PC-3 (cell line): ENCODE measurements at regions not wholly inside any gene's neighbourhood (a gene's known extent, or its start where the extent isn't known, plus 50 kb on each side); places are given as distances from the start of the nearest gene placed in this dataset.

ENCODE experiments used
- ATAC-seq: fragments of 200-7000 bp; cut with Tn5 transposase; 2 replicates; pipeline ENCODE4 v1.9.1; 2020; ENCODE audit warnings: mild to moderate bottlenecking, moderate library complexity
- BruUV-seq: library from RNA; stranded (reverse); fragments of 400-500 nt; replicated peaks from 2 replicates; lab custom pipeline; 2021; lab: Mats Ljungman, UMichigan
- CTCF ChIA-PET: fragments of 300-600 bp; sonication (Branson Sonifier 250); formaldehyde crosslinking; loops from one replicate; lab custom pipeline; 2022; ENCODE audit warnings: antibody characterized with exemption; lab: Charles Lee
- POLR2A ChIA-PET: fragments of 300-600 bp; sonication (Branson Sonifier 250); formaldehyde crosslinking; loops from one replicate; lab custom pipeline; 2022; ENCODE audit warnings: antibody characterized with exemption; ENCODE audit not compliant: unreplicated experiment; lab: Charles Lee
- DNase-seq: peaks from one replicate; pipeline ENCODE4 v3.0.0-alpha.2; 2015
- H2AFZ ChIP-seq: fragments of 300-600 bp; sonication (generic); 2 replicates; pipeline ENCODE4 v1.6.0; 2016; ENCODE audit warnings: antibody characterized with exemption, low read length
- H3F3A ChIP-seq: fragments of 300-600 bp; sonication (generic); one replicate; pipeline ENCODE4 v1.6.0; 2017; ENCODE audit warnings: antibody characterized with exemption, low read length, control low read depth, mild to moderate bottlenecking; ENCODE audit not compliant: unreplicated experiment
- H3K27ac ChIP-seq: fragments of 300-600 bp; sonication (generic); 2 replicates; pipeline ENCODE4 v1.5.1; 2016; ENCODE audit warnings: mild to moderate bottlenecking, low read length
- H3K27me3 ChIP-seq: fragments of 300-600 bp; sonication (generic); 2 replicates; pipeline ENCODE4 v1.6.1; 2016; ENCODE audit warnings: low read length, mixed read lengths
- H3K36me3 ChIP-seq: fragments of 300-600 bp; sonication (generic); 2 replicates; pipeline ENCODE4 v1.6.1; 2016; ENCODE audit warnings: low read depth, mixed run types, low read length, mixed read lengths
- H3K4me1 ChIP-seq: fragments of 300-600 bp; sonication (generic); 2 replicates; pipeline ENCODE4 v1.5.1; 2016; ENCODE audit warnings: low read length; ENCODE audit not compliant: insufficient read depth
- H3K4me2 ChIP-seq: fragments of 300-600 bp; sonication (generic); 2 replicates; pipeline ENCODE4 v1.6.0; 2016; ENCODE audit warnings: low read length
- H3K4me3 ChIP-seq: fragments of 300-600 bp; sonication (generic); 2 replicates; pipeline ENCODE4 v1.5.1; 2016; ENCODE audit warnings: mild to moderate bottlenecking, low read length, mixed read lengths
- H3K79me2 ChIP-seq: fragments of 300-600 bp; sonication (generic); 2 replicates; pipeline ENCODE4 v1.6.1; 2017; ENCODE audit warnings: low read length, mixed read lengths
- H3K9ac ChIP-seq: fragments of 300-600 bp; sonication (generic); 2 replicates; pipeline ENCODE4 v1.6.0; 2016; ENCODE audit warnings: mild to moderate bottlenecking, low read length
- H3K9me2 ChIP-seq: fragments of 300-600 bp; sonication (generic); replicated peaks from 2 replicates; pipeline ENCODE4 v1.6.1; 2016; ENCODE audit warnings: mixed run types, low read length, mixed read lengths
- H3K9me3 ChIP-seq: fragments of 300-600 bp; sonication (generic); 2 replicates; pipeline ENCODE4 v1.6.1; 2016; ENCODE audit warnings: low read length, mixed read lengths
- H4K20me1 ChIP-seq: fragments of 300-600 bp; sonication (generic); 2 replicates; pipeline ENCODE4 v1.6.1; 2016; ENCODE audit warnings: low read length, mixed read lengths
- EZH2 ChIP-seq: fragments of 300-600 bp; sonication (generic); IDR thresholded peaks from one replicate; pipeline ENCODE4 v1.6.1; 2017; ENCODE audit warnings: antibody characterized with exemption, mild to moderate bottlenecking, low read length; ENCODE audit not compliant: unreplicated experiment
- EZH2phosphoT487 ChIP-seq: fragments of 300-600 bp; sonication (generic); IDR thresholded peaks from 2 replicates; pipeline ENCODE4 v1.6.1; 2018; ENCODE audit warnings: mild to moderate bottlenecking, antibody characterized with exemption, low read length, borderline replicate concordance
- intact Hi-C: fragments of 100-400 bp; cut with micrococcal nuclease; formaldehyde crosslinking; loops from 2 replicates; pipeline ENCODE4 v1.9.0; 2023
- TF ChIP-seq, protein P1 (sequence below): fragments of 300-600 bp; sonication (generic); conservative IDR thresholded peaks from 2 replicates; pipeline ENCODE4 v1.5.1; 2017; ENCODE audit warnings: antibody characterized with exemption, low read depth, mild to moderate bottlenecking, low read length

DNA sequence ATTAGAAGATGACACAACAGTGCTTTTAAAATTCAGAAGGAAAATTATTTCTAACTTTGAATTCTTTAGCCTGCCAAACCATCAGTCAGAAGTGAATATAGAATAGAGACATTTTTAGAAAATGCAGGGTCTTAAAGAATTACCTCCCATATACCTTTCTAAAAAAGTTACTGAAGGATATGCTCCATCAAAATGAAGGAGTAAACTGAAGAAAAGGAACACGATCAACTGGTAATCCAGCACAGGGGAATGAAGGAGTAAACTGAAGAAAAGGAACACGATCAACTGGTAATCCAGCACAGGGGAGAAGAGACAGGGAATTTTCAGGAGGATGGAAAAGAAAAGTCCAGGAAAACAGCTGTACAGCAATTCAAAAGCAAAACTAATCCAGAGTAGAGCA lies 75.4 kb upstream of the LDLRAD3 start:
- ATAC-seq, result no peak
- H3K36me3 ChIP-seq, result no peaks in the 10 kb centered on the region
- H3K27ac ChIP-seq, result no peak overlapping the region
- TF ChIP-seq, protein P1, sequence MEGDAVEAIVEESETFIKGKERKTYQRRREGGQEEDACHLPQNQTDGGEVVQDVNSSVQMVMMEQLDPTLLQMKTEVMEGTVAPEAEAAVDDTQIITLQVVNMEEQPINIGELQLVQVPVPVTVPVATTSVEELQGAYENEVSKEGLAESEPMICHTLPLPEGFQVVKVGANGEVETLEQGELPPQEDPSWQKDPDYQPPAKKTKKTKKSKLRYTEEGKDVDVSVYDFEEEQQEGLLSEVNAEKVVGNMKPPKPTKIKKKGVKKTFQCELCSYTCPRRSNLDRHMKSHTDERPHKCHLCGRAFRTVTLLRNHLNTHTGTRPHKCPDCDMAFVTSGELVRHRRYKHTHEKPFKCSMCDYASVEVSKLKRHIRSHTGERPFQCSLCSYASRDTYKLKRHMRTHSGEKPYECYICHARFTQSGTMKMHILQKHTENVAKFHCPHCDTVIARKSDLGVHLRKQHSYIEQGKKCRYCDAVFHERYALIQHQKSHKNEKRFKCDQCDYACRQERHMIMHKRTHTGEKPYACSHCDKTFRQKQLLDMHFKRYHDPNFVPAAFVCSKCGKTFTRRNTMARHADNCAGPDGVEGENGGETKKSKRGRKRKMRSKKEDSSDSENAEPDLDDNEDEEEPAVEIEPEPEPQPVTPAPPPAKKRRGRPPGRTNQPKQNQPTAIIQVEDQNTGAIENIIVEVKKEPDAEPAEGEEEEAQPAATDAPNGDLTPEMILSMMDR, result no peak
- TF ChIP-seq EZH2 (no peak), EZH2phosphoT487 (no peak)
- H3F3A ChIP-seq, result no peaks in the 10 kb centered on the region
- no TSS peak for BruUV-seq
- no peak for DNase-seq
- no peak overlapping the region for H3K9ac ChIP-seq
- H4K20me1 ChIP-seq, result no peaks in the 10 kb centered on the region
- intact Hi-C loops, result no loop called here
- ChIA-PET CTCF (no interaction called here), POLR2A (no interaction called here)
- no peaks in the 10 kb centered on the region for H3K27me3 ChIP-seq
- H3K9me2 ChIP-seq, result no peaks in the 10 kb centered on the region
- H3K9me3 ChIP-seq, result no peaks in the 10 kb centered on the region
- H3K4me1 ChIP-seq, result peaks cover 1% of the 10 kb centered on the region; the same call in 1 of the 2 replicates
- no peaks in the 10 kb centered on the region for H3K79me2 ChIP-seq
- no peak overlapping the region for H3K4me3 ChIP-seq
- H3K4me2 ChIP-seq, result no peak overlapping the region
- no peak overlapping the region for H2AFZ ChIP-seq

DNA sequence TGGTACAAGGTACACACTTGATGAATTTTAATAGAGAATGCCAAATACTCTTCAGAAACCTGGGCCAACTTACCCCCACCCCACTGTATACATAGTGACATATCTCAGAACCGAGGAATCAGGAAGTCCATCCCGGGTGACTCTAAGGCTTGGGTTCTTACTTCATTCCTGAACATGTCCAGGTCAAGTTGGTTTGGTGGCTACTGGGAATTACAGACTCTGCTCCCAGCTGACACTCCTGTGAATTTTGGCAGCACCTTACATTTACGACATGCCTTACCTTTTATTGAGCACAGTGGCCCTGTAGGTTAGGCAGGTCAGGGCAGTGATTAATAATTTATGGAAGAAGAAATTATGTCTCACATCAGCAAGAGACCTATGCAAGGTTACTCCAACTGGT lies 70.1 kb upstream of the LDLRAD3 start:
- Histone ChIP-seq H3K9me3 (no peaks in the 10 kb centered on the region), H3K4me2 (no peak overlapping the region), H3K9me2 (no peaks in the 10 kb centered on the region), H3K27ac (no peak overlapping the region), H3K27me3 (no peaks in the 10 kb centered on the region), H2AFZ (no peak overlapping the region), H3K79me2 (no peaks in the 10 kb centered on the region), H3K36me3 (no peaks in the 10 kb centered on the region), H3F3A (no peaks in the 10 kb centered on the region), H4K20me1 (no peaks in the 10 kb centered on the region), H3K4me3 (no peak overlapping the region), H3K9ac (no peak overlapping the region), H3K4me1 (peaks cover 7% of the 10 kb centered on the region; the same call in 1 of the 2 replicates)
- TF ChIP-seq EZH2phosphoT487, result no peak
- TF ChIP-seq, protein P1, result no peak
- no peak for TF ChIP-seq EZH2
- CTCF ChIA-PET, result no interaction called here
- intact Hi-C loops, result loop anchor here (5.0 kb wide), 1 partner anchor 256 kb away; the partner anchor contains the start of gene FJX1
- BruUV-seq, result no TSS peak
- DNase-seq (peak; percentile 82), ATAC-seq (peak; percentile 95)
- POLR2A ChIA-PET, result no interaction called here

DNA sequence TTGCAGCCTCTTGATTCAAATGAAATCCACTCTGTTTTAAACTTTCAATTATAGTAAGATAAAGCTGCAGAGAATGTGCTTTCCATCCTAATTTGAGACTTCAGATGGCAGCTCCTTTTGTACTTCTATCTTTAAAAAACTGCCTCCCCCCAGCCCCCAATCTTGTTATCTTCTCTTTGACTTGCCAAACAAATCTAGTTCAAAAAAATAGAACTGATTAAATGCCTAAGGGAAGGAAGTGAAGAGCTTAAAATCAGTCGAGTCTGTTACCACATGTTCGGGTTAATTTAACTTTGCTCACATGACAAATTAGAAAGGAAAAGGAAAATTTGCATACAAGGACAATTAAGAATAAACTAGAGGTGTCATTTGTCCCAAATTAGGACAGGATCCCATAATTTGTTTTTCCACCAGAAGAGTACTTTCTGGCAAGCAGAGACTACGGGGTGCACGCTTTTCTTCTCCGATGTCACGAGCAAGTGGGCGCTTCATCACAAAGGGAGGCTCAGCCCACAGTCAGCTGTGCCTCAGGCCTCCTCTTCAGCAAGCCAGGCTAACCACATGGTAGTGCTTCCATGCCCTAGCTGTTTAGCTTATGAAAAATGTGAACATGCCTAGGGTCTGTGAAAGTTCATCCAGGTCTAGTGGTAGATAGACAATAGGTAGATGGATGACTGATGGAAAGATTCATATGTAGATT lies 69.0 kb upstream of the LDLRAD3 start:
- no peak for ATAC-seq
- CTCF ChIA-PET, result no interaction called here
- Histone ChIP-seq H3K79me2 (no peaks in the 10 kb centered on the region), H3F3A (no peaks in the 10 kb centered on the region), H3K27ac (no peak overlapping the region), H3K9me2 (no peaks in the 10 kb centered on the region), H3K4me1 (peaks cover 7% of the 10 kb centered on the region; the same call in 1 of the 2 replicates), H3K27me3 (no peaks in the 10 kb centered on the region), H4K20me1 (no peaks in the 10 kb centered on the region), H2AFZ (no peak overlapping the region), H3K9ac (no peak overlapping the region), H3K36me3 (no peaks in the 10 kb centered on the region), H3K9me3 (no peaks in the 10 kb centered on the region), H3K4me3 (no peak overlapping the region), H3K4me2 (no peak overlapping the region)
- no peak for DNase-seq
- BruUV-seq, result no TSS peak
- intact Hi-C loops, result loop anchor here (5.0 kb wide), 1 partner anchor 258 kb away; the partner anchor contains the start of gene FJX1
- POLR2A ChIA-PET, result no interaction called here
- TF ChIP-seq, protein P1, result no peak
- TF ChIP-seq EZH2 (no peak), EZH2phosphoT487 (no peak)
